Liver (tissue), 8 donors: ENCODE measurements at regions not wholly inside any gene's neighbourhood (a gene's known extent, or its start where the extent isn't known, plus 50 kb on each side); places are given as distances from the start of the nearest gene placed in this dataset.

ENCODE experiments used
- DNase-seq: peaks from one replicate; pipeline ENCODE4 v3.0.0-alpha.2; 2017; ENCODE audit warnings: low spot score
- H3K27ac ChIP-seq, 2 donors: one replicate each; pipeline ENCODE4 v1.7.0; 2013; ENCODE audit warnings: inconsistent platforms in 2 of 2, low read length in 2 of 2, control low read depth in 1 of 2, low read depth in 1 of 2, mild to moderate bottlenecking in 1 of 2
- H3K27me3 ChIP-seq, 4 donors: one replicate each; pipeline versions ENCODE4 v1.6.1 to v1.7.0; 2013; ENCODE audit warnings: low read length in 3 of 4, inconsistent platforms in 1 of 4, mild to moderate bottlenecking in 1 of 4, moderate library complexity in 1 of 4; ENCODE audit not compliant: control insufficient read depth in 4 of 4, insufficient read depth in 4 of 4
- H3K36me3 ChIP-seq, 4 donors: one replicate each; pipeline versions ENCODE4 v1.6.1 to v1.7.0; 2013; ENCODE audit warnings: low read length in 3 of 4, mild to moderate bottlenecking in 3 of 4, low read depth in 1 of 4, moderate library complexity in 1 of 4; ENCODE audit not compliant: control insufficient read depth in 4 of 4, insufficient read depth in 3 of 4
- H3K4me1 ChIP-seq, 4 donors: one replicate each; pipeline versions ENCODE4 v1.6.1 to v1.7.0; 2013; ENCODE audit warnings: low read length in 3 of 4, mild to moderate bottlenecking in 3 of 4, moderate library complexity in 1 of 4; ENCODE audit not compliant: control insufficient read depth in 4 of 4, insufficient read depth in 4 of 4
- H3K4me3 ChIP-seq, 3 donors: one replicate each; pipeline versions ENCODE4 v1.6.1 to v1.7.0; 2013; ENCODE audit warnings: low read length in 3 of 3, control low read depth in 1 of 3, low read depth in 1 of 3, mild to moderate bottlenecking in 1 of 3
- H3K9ac ChIP-seq, 2 donors: one replicate each; pipeline ENCODE4 v1.7.0; 2013; ENCODE audit warnings: low read length in 2 of 2, mild to moderate bottlenecking in 2 of 2, moderate library complexity in 2 of 2, control low read depth in 1 of 2, low read depth in 1 of 2
- H3K9me3 ChIP-seq, 4 donors: one replicate each; pipeline versions ENCODE4 v1.6.1 to v1.7.0; 2013; ENCODE audit warnings: low read length in 3 of 4; ENCODE audit not compliant: control insufficient read depth in 4 of 4
- ATF3 ChIP-seq: IDR thresholded peaks from 2 replicates; pipeline ENCODE4 v1.6.1; 2016; ENCODE audit warnings: antibody characterized with exemption
- CTCF ChIP-seq: fragments of 150-350 bp; IDR thresholded peaks from 2 replicates; pipeline ENCODE4 v1.5.1; 2017; ENCODE audit warnings: improper control_type of control experiment, low read depth, low read length; ENCODE audit not compliant: missing input control
- EGR1 ChIP-seq, 2 donors: IDR thresholded peaks; 2 replicates each; pipeline ENCODE4 v1.6.1; 2016 to 2018; ENCODE audit warnings: antibody characterized with exemption in 2 of 2, low read depth in 2 of 2
- FOXA1 ChIP-seq: IDR thresholded peaks from 2 replicates; pipeline ENCODE4 v1.6.1; 2016; ENCODE audit warnings: antibody characterized with exemption
- FOXA2 ChIP-seq: IDR thresholded peaks from 2 replicates; pipeline ENCODE4 v1.6.1; 2016; ENCODE audit warnings: antibody characterized with exemption
- GABPA ChIP-seq, 2 donors: IDR thresholded peaks in 1 of 2; conservative IDR thresholded peaks in 1 of 2; 2 replicates each; pipeline ENCODE4 v1.6.1; 2016; ENCODE audit warnings: antibody characterized with exemption in 2 of 2, mild to moderate bottlenecking in 1 of 2, moderate library complexity in 1 of 2
- HNF4A ChIP-seq, 2 donors: conservative IDR thresholded peaks; 2 replicates each; pipeline ENCODE4 v1.6.1; 2016; ENCODE audit warnings: antibody characterized with exemption in 2 of 2, mild to moderate bottlenecking in 2 of 2
- HNF4G ChIP-seq: IDR thresholded peaks from 2 replicates; pipeline ENCODE4 v1.6.1; 2016; ENCODE audit warnings: antibody characterized with exemption
- JUND ChIP-seq, 2 donors: IDR thresholded peaks; 2 replicates each; pipeline ENCODE4 v1.6.1; 2016; ENCODE audit warnings: antibody characterized with exemption in 2 of 2
- MAX ChIP-seq: IDR thresholded peaks from 2 replicates; pipeline ENCODE4 v1.6.1; 2016; ENCODE audit warnings: antibody characterized with exemption
- NR2F2 ChIP-seq: IDR thresholded peaks from 2 replicates; pipeline ENCODE4 v1.6.1; 2016; ENCODE audit warnings: antibody characterized with exemption
- RAD21 ChIP-seq, 2 donors: IDR thresholded peaks; 2 replicates each; pipeline ENCODE4 v1.6.1; 2016; ENCODE audit warnings: antibody characterized with exemption in 2 of 2, mild to moderate bottlenecking in 2 of 2
- REST ChIP-seq: IDR thresholded peaks from 2 replicates; pipeline ENCODE4 v1.6.1; 2016; ENCODE audit warnings: antibody characterized with exemption, mild to moderate bottlenecking
- RXRA ChIP-seq, 2 donors: IDR thresholded peaks; 2 replicates each; pipeline ENCODE4 v1.6.1; 2017 to 2018; ENCODE audit warnings: antibody characterized with exemption in 2 of 2, mild to moderate bottlenecking in 1 of 2
- TAF1 ChIP-seq: conservative IDR thresholded peaks from 2 replicates; pipeline ENCODE4 v1.6.1; 2016; ENCODE audit warnings: antibody characterized with exemption, mild to moderate bottlenecking
- ZBTB33 ChIP-seq: IDR thresholded peaks from 2 replicates; pipeline ENCODE4 v1.6.1; 2016; ENCODE audit warnings: antibody characterized with exemption
- WGBS: extraction: QIAGEN DNeasy Blood & Tissue Kit; methylation state at CpG from one replicate; pipeline ENCODE4 v1.1.7; 2013; 5-methylcytosine and 5-hydroxymethylcytosine counted together
- donor health status: healthy.
- donor health status: healthy.
- donor health status: healthy.
- donor health status: healthy.
- donor health status: healthy.

- TF ChIP-seq ZBTB33 (no peak), RAD21 (IDR thresholded peaks at IDR 0.05) (no peak), NR2F2 (no peak), MAX (no peak), FOXA2 (no peak)
- WGBS = 75% methylated on average over 4 of the region's 4 CpGs
- Histone ChIP-seq H3K4me1 (no peaks in the 10 kb centered on the region), H3K9ac (no peak overlapping the region), H3K27me3 (peaks cover 0 to 1% (median 0%) of the 10 kb centered on the region in 4 donors), H3K36me3 (no peaks in the 10 kb centered on the region), H3K4me3 (no peak overlapping the region), H3K9me3 (peaks cover 0 to 3% (median 0%) of the 10 kb centered on the region in 4 donors), H3K27ac (no peak overlapping the region)
- no peak for DNase-seq
Measured at GRCh38 chr6:20001286-20001685, 164.1 kb downstream of the ID4 start.

- peaks cover 0 to 3% (median 0%) of the 10 kb centered on the region in 4 donors for H3K9me3 ChIP-seq
- no peak overlapping the region for H3K4me3 ChIP-seq
- H3K36me3 ChIP-seq = no peaks in the 10 kb centered on the region
- H3K27me3 ChIP-seq = no peaks in the 10 kb centered on the region
- WGBS = 80% methylated on average over 2 of the region's 2 CpGs
- no peak overlapping the region for H3K27ac ChIP-seq
- no peaks in the 10 kb centered on the region for H3K4me1 ChIP-seq
- TF ChIP-seq TAF1 = no peak
- TF ChIP-seq FOXA1 = no peak
- no peak for TF ChIP-seq EGR1 (IDR thresholded peaks at IDR 0.05; ENCODE audit: low read depth in 2 of 2)
- no peak for TF ChIP-seq CTCF
- TF ChIP-seq HNF4G = no peak
- TF ChIP-seq JUND (IDR thresholded peaks at IDR 0.05) = no peak
- no peak for TF ChIP-seq MAX
- TF ChIP-seq RAD21 (IDR thresholded peaks at IDR 0.05) = no peak
- no peak for TF ChIP-seq RXRA (IDR thresholded peaks at IDR 0.05)
- no peak for TF ChIP-seq HNF4A (conservative IDR thresholded peaks at IDR 0.05)
- no peak for TF ChIP-seq GABPA (IDR thresholded peaks at IDR 0.05 in 1 of 2, conservative IDR thresholded peaks at IDR 0.05 in 1 of 2)
- TF ChIP-seq NR2F2 = no peak
- TF ChIP-seq REST = no peak
- TF ChIP-seq ATF3 = no peak
- TF ChIP-seq ZBTB33 = no peak
- DNase-seq = no peak
- H3K9ac ChIP-seq = no peak overlapping the region
Measured at GRCh38 chr6:20006037-20006436, 168.9 kb downstream of the ID4 start.
